Stimulated activated CD4-positive, alpha-beta T cell treated with anti-CD3 and anti-CD28 coated beads, Interleukin-4, amount 100 ng/mL, for 1 hour (primary cell): ENCODE measurements at regions not wholly inside any gene's neighbourhood (a gene's known extent, or its start where the extent isn't known, plus 50 kb on each side); places are given as distances from the start of the nearest gene placed in this dataset.
"Not testable (repeated sequence)": the region's sequence is repeated elsewhere in the genome, so short reads cannot be mapped to it uniquely, and the experiment has no call there.

Experiments
- DNase-seq: peaks from one replicate; pipeline ENCODE4 v3.0.0-alpha.2; 2020

GRCh38 chr2:7830616-7831015 lies 851.2 kb upstream of the ID2 start:
- no peak for DNase-seq

GRCh38 chr2:7835151-7835550 lies 846.7 kb upstream of the ID2 start:
- no peak for DNase-seq

GRCh38 chr2:7835693-7836680 lies 845.9 kb upstream of the ID2 start:
- DNase-seq, result no peak

- no peak for DNase-seq
These were observed 844.6 kb upstream of the ID2 start for GRCh38 chr2:7837237-7837760.

GRCh38 chr2:7838669-7839068 lies 843.2 kb upstream of the ID2 start:
- DNase-seq, result no peak

GRCh38 chr2:7840651-7841380 lies 841.0 kb upstream of the ID2 start:
- no peak for DNase-seq

GRCh38 chr2:7841751-7842150 lies 840.1 kb upstream of the ID2 start:
- no peak for DNase-seq

- DNase-seq, result no peak
These were observed 837.4 kb upstream of the ID2 start for GRCh38 chr2:7844414-7844965.

- DNase-seq, result no peak
These were observed 836.5 kb upstream of the ID2 start for GRCh38 chr2:7845332-7845731.

- no peak for DNase-seq
These were observed 835.2 kb upstream of the ID2 start for GRCh38 chr2:7846607-7847006.

- DNase-seq, result no peak
These were observed 834.5 kb upstream of the ID2 start for GRCh38 chr2:7847321-7847720.

- no peak for DNase-seq
These were observed 832.8 kb upstream of the ID2 start for GRCh38 chr2:7849027-7849426.

GRCh38 chr2:7849531-7849930 lies 832.3 kb upstream of the ID2 start:
- no peak for DNase-seq

GRCh38 chr2:7852546-7852945 lies 829.3 kb upstream of the ID2 start:
- DNase-seq, result no peak

GRCh38 chr2:7857904-7858303 lies 824.0 kb upstream of the ID2 start:
- DNase-seq, result no peak

- DNase-seq, result no peak
These were observed 823.2 kb upstream of the ID2 start for GRCh38 chr2:7858624-7859023.

- no peak for DNase-seq
These were observed 821.2 kb upstream of the ID2 start for GRCh38 chr2:7860693-7861092.

- no peak for DNase-seq
These were observed 819.8 kb upstream of the ID2 start for GRCh38 chr2:7861910-7862702.

- DNase-seq, result no peak
These were observed 815.8 kb upstream of the ID2 start for GRCh38 chr2:7866104-7866503.

- no peak for DNase-seq
These were observed 815.0 kb upstream of the ID2 start for GRCh38 chr2:7866825-7867224.

GRCh38 chr2:7867867-7868266 lies 814.0 kb upstream of the ID2 start:
- DNase-seq, result no peak

GRCh38 chr2:7868836-7869235 lies 813.0 kb upstream of the ID2 start:
- DNase-seq, result no peak

- not testable (repeated sequence) for DNase-seq
These were observed 805.4 kb upstream of the ID2 start for GRCh38 chr2:7876445-7876844.
